ENCODE measurements at regions not wholly inside any gene's neighbourhood (a gene's known extent, or its start where the extent isn't known, plus 50 kb on each side); places are given as distances from the start of the nearest gene placed in this dataset.

- no peak for TF ChIP-seq POLR2A (conservative IDR thresholded peaks at IDR 0.05)
- no peak for TF ChIP-seq ZNF644 (tag; IDR thresholded peaks at IDR 0.05; ENCODE audit: low read depth)
- TF ChIP-seq SIX5 (IDR thresholded peaks at IDR 0.05; ENCODE audit: borderline replicate concordance in 1 of 2, insufficient read depth in 1 of 2, low read depth in 1 of 2, low read length in 2 of 2), result no peak
- no peak for TF ChIP-seq MAX (CRISPR knock-in tag; IDR thresholded peaks at IDR 0.05)
- TF ChIP-seq PATZ1 (CRISPR knock-in tag; IDR thresholded peaks at IDR 0.05; ENCODE audit: borderline replicate concordance), result no peak
- no peak for TF ChIP-seq ZNF449 (CRISPR knock-in tag; IDR thresholded peaks at IDR 0.05)
- TF ChIP-seq ELK1 (CRISPR knock-in tag; IDR thresholded peaks at IDR 0.05), result no peak
- no peak for TF ChIP-seq BCL6 (CRISPR knock-in tag; IDR thresholded peaks at IDR 0.05)
- no peak for TF ChIP-seq REST (IDR thresholded peaks at IDR 0.05; ENCODE audit: borderline replicate concordance)
- TF ChIP-seq REST (CRISPR knock-in tag; IDR thresholded peaks at IDR 0.05; ENCODE audit: low read depth), result no peak
- no peak for TF ChIP-seq ZNF165 (CRISPR knock-in tag; IDR thresholded peaks at IDR 0.05; ENCODE audit: borderline replicate concordance)
- TF ChIP-seq PHF20 (IDR thresholded peaks at IDR 0.05; ENCODE audit: partially characterized antibody), result no peak
Observed at GRCh38 chrX:114181195-114181594, 402.7 kb upstream of the HTR2C start.

All from K562 (cell line).